Calu3 (cell line): ENCODE measurements at regions not wholly inside any gene's neighbourhood (a gene's known extent, or its start where the extent isn't known, plus 50 kb on each side); places are given as distances from the start of the nearest gene placed in this dataset.

Experiments used
- BruUV-seq: library from RNA; stranded (reverse); fragments of 400-500 nt; replicated peaks from 2 replicates; lab custom pipeline; 2021; lab: Mats Ljungman, UMichigan
- CTCF ChIA-PET: fragments of 300-600 bp; sonication (Branson Sonifier 250); formaldehyde crosslinking; loops from one replicate; lab custom pipeline; 2022; ENCODE audit warnings: antibody characterized with exemption; lab: Charles Lee
- DNase-seq: peaks from one replicate; pipeline ENCODE4 v3.0.0; 2022
- H3K27ac Mint-ChIP-seq: one replicate; pipeline ENCODE4 v1.8.0; 2022; ENCODE audit warnings: mixed read lengths; ENCODE audit not compliant: unreplicated experiment
- H3K27me3 Mint-ChIP-seq: one replicate; pipeline ENCODE4 v1.8.0; 2022; ENCODE audit warnings: mixed read lengths; ENCODE audit not compliant: unreplicated experiment
- H3K36me3 Mint-ChIP-seq: one replicate; pipeline ENCODE4 v1.8.0; 2022; ENCODE audit warnings: mild to moderate bottlenecking, moderate library complexity, mixed read lengths; ENCODE audit not compliant: insufficient read depth, unreplicated experiment
- H3K4me1 Mint-ChIP-seq: one replicate; pipeline ENCODE4 v1.8.0; 2022; ENCODE audit warnings: mild to moderate bottlenecking, low read depth, mixed read lengths; ENCODE audit not compliant: unreplicated experiment
- H3K4me3 Mint-ChIP-seq: one replicate; pipeline ENCODE4 v1.8.0; 2022; ENCODE audit warnings: mild to moderate bottlenecking, low read depth, moderate library complexity, mixed read lengths; ENCODE audit not compliant: unreplicated experiment
- H3K9me3 Mint-ChIP-seq: one replicate; pipeline ENCODE4 v1.8.0; 2022; ENCODE audit warnings: low read depth, mixed read lengths; ENCODE audit not compliant: unreplicated experiment
- intact Hi-C: fragments of 100-400 bp; cut with micrococcal nuclease; formaldehyde crosslinking; loops from one replicate; pipeline ENCODE4 v1.10.0; 2022; ENCODE audit not compliant: unreplicated experiment
- TF ChIP-seq, protein P1 (sequence below): fragments of 200-600 bp; IDR thresholded peaks from one replicate; pipeline ENCODE4 v1.8.0; 2022; ENCODE audit warnings: antibody characterized with exemption; ENCODE audit not compliant: unreplicated experiment

DNA sequence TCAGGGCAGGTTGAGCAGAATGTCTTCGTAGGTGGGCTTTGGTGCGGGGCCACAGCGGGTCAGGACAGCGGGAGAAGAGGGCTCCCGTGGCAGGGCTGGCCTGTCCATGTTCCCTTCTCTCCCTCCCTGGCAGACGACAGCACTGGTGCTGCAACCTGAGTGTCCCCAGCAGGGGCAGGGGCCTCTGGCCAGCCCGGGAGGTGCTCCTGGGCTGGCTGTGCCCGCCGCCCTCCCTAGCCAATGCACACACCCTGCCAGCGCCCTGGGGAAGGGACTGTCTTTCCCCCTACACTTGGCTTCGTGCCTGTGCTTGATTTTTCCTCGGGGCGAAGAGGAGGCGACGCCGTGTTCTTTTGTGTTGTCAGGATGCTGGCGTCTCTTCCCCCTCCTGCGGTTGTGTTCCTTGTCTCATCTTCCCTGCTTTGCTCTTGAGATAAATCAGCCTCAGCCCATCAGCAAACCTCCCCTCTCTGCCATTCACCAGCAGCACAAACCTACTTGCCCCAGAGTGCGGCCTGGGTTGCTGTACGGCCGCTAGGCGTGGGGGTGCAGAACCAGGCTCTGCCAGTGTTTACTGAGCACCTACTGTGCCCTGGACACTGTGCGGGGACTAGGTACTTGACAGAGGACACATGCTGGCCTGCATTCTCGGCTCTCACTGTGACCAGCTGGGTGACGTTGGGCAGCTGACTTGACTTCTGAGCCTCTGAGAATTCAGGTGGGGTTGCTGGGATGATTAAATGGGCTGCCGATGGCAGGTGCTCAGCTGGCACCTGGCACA is 237.3 kb upstream of the CIBAR2 start:
- intact Hi-C loops, result no loop called here
- Mint-ChIP-seq H3K27ac (no peak overlapping the region), H3K27me3 (peaks cover 81% of the 10 kb centered on the region), H3K36me3 (peaks cover 7% of the 10 kb centered on the region), H3K4me3 (no peak overlapping the region), H3K9me3 (peaks cover 7% of the 10 kb centered on the region), H3K4me1 (peaks cover 21% of the 10 kb centered on the region)
- TF ChIP-seq, protein P1, sequence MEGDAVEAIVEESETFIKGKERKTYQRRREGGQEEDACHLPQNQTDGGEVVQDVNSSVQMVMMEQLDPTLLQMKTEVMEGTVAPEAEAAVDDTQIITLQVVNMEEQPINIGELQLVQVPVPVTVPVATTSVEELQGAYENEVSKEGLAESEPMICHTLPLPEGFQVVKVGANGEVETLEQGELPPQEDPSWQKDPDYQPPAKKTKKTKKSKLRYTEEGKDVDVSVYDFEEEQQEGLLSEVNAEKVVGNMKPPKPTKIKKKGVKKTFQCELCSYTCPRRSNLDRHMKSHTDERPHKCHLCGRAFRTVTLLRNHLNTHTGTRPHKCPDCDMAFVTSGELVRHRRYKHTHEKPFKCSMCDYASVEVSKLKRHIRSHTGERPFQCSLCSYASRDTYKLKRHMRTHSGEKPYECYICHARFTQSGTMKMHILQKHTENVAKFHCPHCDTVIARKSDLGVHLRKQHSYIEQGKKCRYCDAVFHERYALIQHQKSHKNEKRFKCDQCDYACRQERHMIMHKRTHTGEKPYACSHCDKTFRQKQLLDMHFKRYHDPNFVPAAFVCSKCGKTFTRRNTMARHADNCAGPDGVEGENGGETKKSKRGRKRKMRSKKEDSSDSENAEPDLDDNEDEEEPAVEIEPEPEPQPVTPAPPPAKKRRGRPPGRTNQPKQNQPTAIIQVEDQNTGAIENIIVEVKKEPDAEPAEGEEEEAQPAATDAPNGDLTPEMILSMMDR, result no peak
- CTCF ChIA-PET, result interaction anchor here (1.5 kb wide), 1 partner anchor 48 kb away, joined by 4 read pairs; no protein-coding TSS in a partner anchor
- DNase-seq, result no peak
- BruUV-seq, result no TSS peak

DNA sequence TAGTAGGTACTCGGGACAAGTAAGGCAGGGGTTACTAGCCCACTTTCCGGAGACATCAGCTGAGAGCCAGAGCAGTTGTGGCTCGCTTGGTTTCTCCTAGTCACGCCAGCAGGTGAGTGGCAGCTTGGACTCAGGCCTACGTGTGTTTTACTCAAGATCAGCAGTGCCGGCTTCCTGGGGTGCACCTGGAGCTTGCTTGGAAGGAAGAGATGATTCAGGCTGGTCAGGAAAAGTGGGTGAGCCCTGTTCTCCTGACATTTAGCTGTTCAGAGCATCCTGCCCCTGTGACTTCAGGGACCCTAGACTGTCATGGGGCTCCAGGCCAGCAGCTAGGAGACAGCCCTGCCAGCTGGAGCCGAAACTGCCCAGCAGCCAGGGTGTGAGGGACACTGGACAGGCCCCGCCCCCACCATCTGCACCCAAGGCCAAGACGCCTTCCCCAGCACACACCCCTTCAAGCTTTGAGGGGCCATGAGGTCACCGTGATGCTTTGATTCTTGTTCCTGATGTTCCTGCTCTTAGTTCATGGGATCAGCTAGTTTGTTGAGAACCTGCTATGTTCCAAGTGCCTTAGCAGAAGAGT is 238.0 kb upstream of the CIBAR2 start:
- Mint-ChIP-seq H3K4me3 (no peak overlapping the region), H3K27me3 (peaks cover 78% of the 10 kb centered on the region), H3K27ac (no peak overlapping the region), H3K4me1 (peaks cover 21% of the 10 kb centered on the region), H3K36me3 (peaks cover 7% of the 10 kb centered on the region), H3K9me3 (peaks cover 7% of the 10 kb centered on the region)
- intact Hi-C loops, result no loop called here
- CTCF ChIA-PET, result interaction anchor here (1.0 kb wide), 1 partner anchor 15 kb away, joined by 3 read pairs; no protein-coding TSS in a partner anchor
- BruUV-seq, result no TSS peak
- DNase-seq, result no peak
- TF ChIP-seq, protein P1, result no peak

DNA sequence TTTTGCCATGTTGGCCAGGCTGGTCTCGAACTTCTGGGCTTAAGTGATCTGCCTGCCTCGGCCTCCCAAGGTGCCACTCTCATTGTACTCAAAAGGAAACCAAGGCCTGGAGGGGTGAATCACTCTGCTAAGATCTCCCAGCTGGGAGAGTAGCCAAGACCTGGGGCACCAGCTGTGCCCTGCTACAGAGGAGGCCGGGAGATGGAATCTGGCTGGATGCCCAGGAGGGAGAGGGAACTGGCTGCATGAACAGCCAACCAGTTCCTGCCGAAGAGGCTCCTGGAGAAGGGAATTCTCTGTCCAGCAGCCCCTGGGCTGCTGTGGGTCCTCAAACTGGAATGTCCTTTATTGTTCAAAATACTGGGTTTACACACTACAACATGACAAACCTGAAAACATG is 238.7 kb upstream of the CIBAR2 start:
- intact Hi-C loops, result no loop called here

DNA sequence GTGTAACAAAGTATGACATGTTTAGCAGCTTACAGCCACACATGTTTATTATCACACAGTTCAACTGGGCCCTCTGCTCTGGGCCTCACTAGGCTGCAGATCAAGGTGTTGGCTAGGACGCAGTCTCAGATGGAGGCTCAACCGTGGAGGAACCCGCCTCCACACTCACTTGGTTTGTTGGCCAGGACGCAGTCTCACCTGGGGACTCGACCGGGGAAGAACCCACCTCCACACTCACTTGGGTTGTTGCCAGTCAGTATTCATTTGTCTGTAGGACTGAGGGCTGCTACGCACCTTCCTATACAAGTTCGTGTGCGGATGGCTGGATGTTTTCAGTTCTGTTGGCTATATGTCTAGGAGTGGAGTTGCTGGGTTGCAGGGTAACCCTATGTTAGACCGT is 240.7 kb upstream of the CIBAR2 start:
- CTCF ChIA-PET, result no interaction called here
- H3K4me1 Mint-ChIP-seq, result peaks cover 21% of the 10 kb centered on the region
- no TSS peak for BruUV-seq

More for the DNA sequence above, 238.7 kb upstream of the CIBAR2 start:
- BruUV-seq, result no TSS peak
- Mint-ChIP-seq H3K4me3 (no peak overlapping the region), H3K9me3 (peaks cover 3% of the 10 kb centered on the region), H3K27me3 (peaks cover 71% of the 10 kb centered on the region), H3K36me3 (peaks cover 7% of the 10 kb centered on the region), H3K4me1 (peaks cover 21% of the 10 kb centered on the region), H3K27ac (peak overlapping the region; percentile 53)
- TF ChIP-seq, protein P1, result no peak
- peak; percentile 93 for DNase-seq
- CTCF ChIA-PET, result interaction anchor here (0.7 to 1.0 kb wide), 2 partner anchors 14 to 49 kb away, joined by 3 read pairs; no protein-coding TSS in a partner anchor

More for the DNA sequence above, 240.7 kb upstream of the CIBAR2 start:
- H3K36me3 Mint-ChIP-seq, result peaks cover 7% of the 10 kb centered on the region
- no peak overlapping the region for H3K27ac Mint-ChIP-seq
- no peaks in the 10 kb centered on the region for H3K9me3 Mint-ChIP-seq
- no peak for DNase-seq
- intact Hi-C loops, result no loop called here
- H3K4me3 Mint-ChIP-seq, result no peak overlapping the region
- TF ChIP-seq, protein P1, result no peak
- peaks cover 59% of the 10 kb centered on the region for H3K27me3 Mint-ChIP-seq
